Ascending aorta (tissue), 2 donors: ENCODE measurements at regions not wholly inside any gene's neighbourhood (a gene's known extent, or its start where the extent isn't known, plus 50 kb on each side); places are given as distances from the start of the nearest gene placed in this dataset.

Experiments
- DNase-seq, 2 donors: peaks; one replicate each; pipeline ENCODE4 v3.0.0-alpha.2; 2019; ENCODE audit warnings: low spot score in 2 of 2
- H3K27ac ChIP-seq, 2 donors: fragments of 200-600 bp; sonication (generic); one replicate each; pipeline ENCODE4 v1.5.1; 2016 to 2017; ENCODE audit warnings: mild to moderate bottlenecking in 1 of 2
- H3K27me3 ChIP-seq: fragments of 200-600 bp; sonication (generic); one replicate; pipeline ENCODE4 v1.5.1; 2017
- H3K36me3 ChIP-seq, 2 donors: fragments of 200-600 bp; sonication (generic); one replicate each; pipeline ENCODE4 v1.5.1; 2016
- H3K4me1 ChIP-seq, 2 donors: fragments of 200-600 bp; sonication (generic); one replicate each; pipeline ENCODE4 v1.5.1; 2016 to 2017; ENCODE audit warnings: mild to moderate bottlenecking in 1 of 2
- H3K4me3 ChIP-seq, 2 donors: fragments of 200-600 bp; sonication (generic); one replicate each; pipeline ENCODE4 v1.5.1; 2016 to 2017; ENCODE audit warnings: mild to moderate bottlenecking in 1 of 2
- H3K9me3 ChIP-seq, 2 donors: fragments of 200-600 bp; sonication (generic); one replicate each; pipeline ENCODE4 v1.5.1; 2016
- intact Hi-C: fragments of 100-400 bp; cut with DNase I; formaldehyde crosslinking; loops from one replicate; pipeline ENCODE4 v1.15.1; 2023
- TF ChIP-seq, protein P1 (sequence below), 3 experiments: fragments of 200-600 bp in 2 of 3; fragments of 450-650 bp in 1 of 3; sonication (generic) in 2 of 3; IDR thresholded peaks; one replicate each; pipeline ENCODE4 v1.5.1; 2016 to 2019; ENCODE audit warnings: antibody characterized with exemption in 3 of 3, mild to moderate bottlenecking in 1 of 3, moderate library complexity in 1 of 3

DNA sequence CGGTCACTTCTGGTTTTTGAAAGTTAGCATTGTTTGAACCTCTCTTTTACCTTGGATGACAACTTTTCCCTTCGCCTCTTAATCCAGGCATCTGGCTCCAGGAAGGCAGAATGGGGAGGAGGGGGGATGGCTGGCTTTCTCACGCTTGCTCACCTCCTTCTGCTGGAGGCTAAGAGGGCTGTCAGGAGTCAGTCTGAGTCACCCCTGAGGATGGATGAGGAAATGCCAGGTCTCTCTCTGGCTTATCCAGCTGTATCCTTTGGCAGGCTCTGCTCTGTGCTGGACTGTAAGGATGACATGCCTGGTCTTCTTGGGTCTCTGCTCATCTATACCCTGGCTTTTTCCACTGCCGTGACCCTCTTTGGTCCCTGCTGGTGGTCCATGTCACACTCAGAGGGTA lies 142.9 kb upstream of the GYPC start:
- Histone ChIP-seq H3K4me3 (no peak overlapping the region), H3K27me3 (no peaks in the 10 kb centered on the region), H3K9me3 (no peaks in the 10 kb centered on the region), H3K36me3 (no peaks in the 10 kb centered on the region), H3K27ac (no peak overlapping the region), H3K4me1 (no peaks in the 10 kb centered on the region)
- DNase-seq = no peak
- TF ChIP-seq, protein P1, sequence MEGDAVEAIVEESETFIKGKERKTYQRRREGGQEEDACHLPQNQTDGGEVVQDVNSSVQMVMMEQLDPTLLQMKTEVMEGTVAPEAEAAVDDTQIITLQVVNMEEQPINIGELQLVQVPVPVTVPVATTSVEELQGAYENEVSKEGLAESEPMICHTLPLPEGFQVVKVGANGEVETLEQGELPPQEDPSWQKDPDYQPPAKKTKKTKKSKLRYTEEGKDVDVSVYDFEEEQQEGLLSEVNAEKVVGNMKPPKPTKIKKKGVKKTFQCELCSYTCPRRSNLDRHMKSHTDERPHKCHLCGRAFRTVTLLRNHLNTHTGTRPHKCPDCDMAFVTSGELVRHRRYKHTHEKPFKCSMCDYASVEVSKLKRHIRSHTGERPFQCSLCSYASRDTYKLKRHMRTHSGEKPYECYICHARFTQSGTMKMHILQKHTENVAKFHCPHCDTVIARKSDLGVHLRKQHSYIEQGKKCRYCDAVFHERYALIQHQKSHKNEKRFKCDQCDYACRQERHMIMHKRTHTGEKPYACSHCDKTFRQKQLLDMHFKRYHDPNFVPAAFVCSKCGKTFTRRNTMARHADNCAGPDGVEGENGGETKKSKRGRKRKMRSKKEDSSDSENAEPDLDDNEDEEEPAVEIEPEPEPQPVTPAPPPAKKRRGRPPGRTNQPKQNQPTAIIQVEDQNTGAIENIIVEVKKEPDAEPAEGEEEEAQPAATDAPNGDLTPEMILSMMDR (IDR thresholded peaks at IDR 0.05) = no peak
- intact Hi-C loops = no loop called here

- Histone ChIP-seq H3K4me3 (no peak overlapping the region), H3K27ac (no peak overlapping the region), H3K9me3 (no peaks in the 10 kb centered on the region), H3K27me3 (no peaks in the 10 kb centered on the region), H3K36me3 (no peaks in the 10 kb centered on the region), H3K4me1 (no peaks in the 10 kb centered on the region)
- DNase-seq = no peak
- TF ChIP-seq, protein P1 (IDR thresholded peaks at IDR 0.05) = no peak
- intact Hi-C loops = no loop called here
Measured at GRCh38 chr2:126515471-126515870, 140.5 kb upstream of the GYPC start.

DNA sequence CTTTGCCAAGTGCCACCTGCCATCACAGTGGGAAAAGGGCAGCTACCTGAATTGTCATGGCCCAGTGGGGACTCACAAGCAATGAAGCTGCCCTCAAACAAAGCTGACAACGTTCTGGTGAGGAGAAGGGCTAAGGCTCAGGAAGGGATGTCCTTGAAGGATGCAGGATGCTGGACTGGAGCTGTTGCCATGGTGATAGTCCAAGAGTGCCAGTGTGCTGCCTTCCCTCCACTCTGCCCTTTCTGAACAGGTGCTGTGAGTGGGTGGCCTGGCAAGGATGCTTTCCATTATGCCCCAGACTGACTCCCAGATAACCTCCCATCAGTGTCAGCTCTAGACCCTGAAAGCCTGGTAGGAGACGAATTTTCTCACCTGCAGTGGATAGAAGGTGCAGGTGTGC lies 137.8 kb upstream of the GYPC start:
- Histone ChIP-seq H3K36me3 (no peaks in the 10 kb centered on the region), H3K27ac (no peak overlapping the region), H3K27me3 (no peaks in the 10 kb centered on the region), H3K4me3 (no peak overlapping the region), H3K9me3 (no peaks in the 10 kb centered on the region), H3K4me1 (no peaks in the 10 kb centered on the region)
- intact Hi-C loops = no loop called here
- DNase-seq = no peak
- TF ChIP-seq, protein P1 (IDR thresholded peaks at IDR 0.05) = no peak

- H3K36me3 ChIP-seq = no peaks in the 10 kb centered on the region
- no peaks in the 10 kb centered on the region for H3K27me3 ChIP-seq
- H3K4me3 ChIP-seq = no peak overlapping the region
- H3K4me1 ChIP-seq = no peaks in the 10 kb centered on the region
- intact Hi-C loops = loop anchor here (1.0 kb wide), 1 partner anchor 249 kb away; no protein-coding TSS in a partner anchor
- no peak overlapping the region for H3K27ac ChIP-seq
- TF ChIP-seq, protein P1 (IDR thresholded peaks at IDR 0.05) = peak; percentile 38 to 60 (median 52)
- peak in 1 of 2 donors; percentile 81 for DNase-seq
- H3K9me3 ChIP-seq = no peaks in the 10 kb centered on the region
Measured at GRCh38 chr2:126527836-126528490, 128.0 kb upstream of the GYPC start.

DNA sequence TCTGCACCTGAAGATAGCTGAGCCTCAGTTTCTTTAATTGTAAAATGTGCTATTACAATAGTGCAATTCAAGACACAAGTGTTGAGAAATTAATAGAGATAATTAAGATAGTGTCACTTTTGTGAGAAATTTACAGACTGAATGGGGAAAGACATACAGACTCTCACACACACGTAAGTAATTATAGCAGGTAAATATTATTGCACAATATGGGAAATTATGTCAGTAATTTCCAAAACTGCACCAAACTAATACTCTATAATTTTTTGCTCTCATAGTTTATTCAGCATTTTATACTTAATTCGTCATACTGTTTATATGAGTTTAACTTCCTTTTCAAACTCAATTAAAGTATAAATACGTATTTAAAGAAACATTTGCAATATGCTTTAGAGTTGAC lies 124.9 kb upstream of the GYPC start:
- intact Hi-C loops = no loop called here
- no peaks in the 10 kb centered on the region for H3K36me3 ChIP-seq
- H3K4me1 ChIP-seq = no peaks in the 10 kb centered on the region
- H3K9me3 ChIP-seq = no peaks in the 10 kb centered on the region
- no peaks in the 10 kb centered on the region for H3K27me3 ChIP-seq
- DNase-seq = no peak
- TF ChIP-seq, protein P1 (IDR thresholded peaks at IDR 0.05) = no peak
- H3K4me3 ChIP-seq = no peak overlapping the region
- H3K27ac ChIP-seq = no peak overlapping the region

GRCh38 chr2:126534478-126534877 lies 121.5 kb upstream of the GYPC start:
- H3K4me1 ChIP-seq = no peaks in the 10 kb centered on the region
- H3K27me3 ChIP-seq = no peaks in the 10 kb centered on the region
- intact Hi-C loops = no loop called here
- H3K9me3 ChIP-seq = no peaks in the 10 kb centered on the region
- no peak overlapping the region for H3K4me3 ChIP-seq
- no peak overlapping the region for H3K27ac ChIP-seq
- H3K36me3 ChIP-seq = no peaks in the 10 kb centered on the region
- TF ChIP-seq, protein P1 (IDR thresholded peaks at IDR 0.05) = no peak
- no peak for DNase-seq
